Fibroblast of mammary gland (primary cell): ENCODE measurements at regions not wholly inside any gene's neighbourhood (a gene's known extent, or its start where the extent isn't known, plus 50 kb on each side); places are given as distances from the start of the nearest gene placed in this dataset.

ENCODE experiments used
- DNase-seq: peaks from one replicate; pipeline ENCODE4 v3.0.0-alpha.2; 2010; ENCODE audit warnings: low read depth
- H3K4me3 ChIP-seq: 2 replicates; pipeline ENCODE4 v1.5.1; 2011; ENCODE audit warnings: low read depth, mild to moderate bottlenecking, low read length, moderate library complexity; ENCODE audit not compliant: control insufficient read depth
- TF ChIP-seq, protein P1 (sequence below): conservative IDR thresholded peaks from 2 replicates; pipeline ENCODE4 v1.5.1; 2011; ENCODE audit warnings: low read depth, low read length, inconsistent platforms; ENCODE audit not compliant: control insufficient read depth, insufficient read depth

DNA sequence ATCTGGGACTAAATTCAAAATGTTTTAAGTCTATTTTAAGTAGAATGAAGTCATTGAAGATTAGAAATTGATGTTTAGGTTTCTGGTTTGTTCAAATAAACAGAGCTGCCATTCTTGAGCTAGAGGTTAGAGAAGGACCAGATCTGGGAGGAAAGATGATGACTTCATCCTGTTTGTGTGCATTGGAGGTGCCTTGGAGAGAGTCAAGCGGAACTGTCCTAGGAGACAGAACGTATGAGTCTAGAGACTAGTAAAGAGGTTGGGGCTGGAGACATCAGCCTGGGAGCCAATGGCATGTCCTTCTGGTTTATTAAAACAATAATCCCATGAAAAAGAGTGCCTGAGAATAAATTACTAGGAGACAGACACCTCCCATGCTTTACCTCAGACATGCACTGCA, 303.4 kb downstream of the KBTBD8 start:
- DNase-seq, result no peak
- TF ChIP-seq, protein P1, sequence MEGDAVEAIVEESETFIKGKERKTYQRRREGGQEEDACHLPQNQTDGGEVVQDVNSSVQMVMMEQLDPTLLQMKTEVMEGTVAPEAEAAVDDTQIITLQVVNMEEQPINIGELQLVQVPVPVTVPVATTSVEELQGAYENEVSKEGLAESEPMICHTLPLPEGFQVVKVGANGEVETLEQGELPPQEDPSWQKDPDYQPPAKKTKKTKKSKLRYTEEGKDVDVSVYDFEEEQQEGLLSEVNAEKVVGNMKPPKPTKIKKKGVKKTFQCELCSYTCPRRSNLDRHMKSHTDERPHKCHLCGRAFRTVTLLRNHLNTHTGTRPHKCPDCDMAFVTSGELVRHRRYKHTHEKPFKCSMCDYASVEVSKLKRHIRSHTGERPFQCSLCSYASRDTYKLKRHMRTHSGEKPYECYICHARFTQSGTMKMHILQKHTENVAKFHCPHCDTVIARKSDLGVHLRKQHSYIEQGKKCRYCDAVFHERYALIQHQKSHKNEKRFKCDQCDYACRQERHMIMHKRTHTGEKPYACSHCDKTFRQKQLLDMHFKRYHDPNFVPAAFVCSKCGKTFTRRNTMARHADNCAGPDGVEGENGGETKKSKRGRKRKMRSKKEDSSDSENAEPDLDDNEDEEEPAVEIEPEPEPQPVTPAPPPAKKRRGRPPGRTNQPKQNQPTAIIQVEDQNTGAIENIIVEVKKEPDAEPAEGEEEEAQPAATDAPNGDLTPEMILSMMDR, result no peak
- no peak overlapping the region for H3K4me3 ChIP-seq

GRCh38 chr3:67302489-67302888, 304.4 kb downstream of the KBTBD8 start:
- TF ChIP-seq, protein P1, result no peak
- DNase-seq, result no peak
- no peak overlapping the region for H3K4me3 ChIP-seq

GRCh38 chr3:67305160-67305559, 307.1 kb downstream of the KBTBD8 start:
- DNase-seq, result no peak
- TF ChIP-seq, protein P1, result no peak
- no peak overlapping the region for H3K4me3 ChIP-seq

DNA sequence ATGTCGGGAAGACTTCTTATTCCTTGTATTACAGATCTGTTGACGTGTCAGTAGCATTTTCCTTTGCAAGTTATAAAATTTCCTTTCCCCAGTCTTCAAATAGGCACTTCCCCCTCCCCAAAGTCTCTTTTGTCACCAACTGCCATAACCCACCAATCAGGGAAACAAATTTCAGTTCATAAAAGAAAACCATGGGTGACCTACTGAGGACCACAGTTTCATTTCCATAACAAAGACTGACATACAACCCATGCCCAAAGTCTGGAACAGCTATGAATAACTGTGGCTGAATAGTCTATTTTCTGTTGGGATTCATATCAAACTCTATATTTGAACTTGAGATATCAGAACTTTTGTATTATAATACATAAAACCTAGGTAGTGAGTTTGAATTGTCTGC, 307.8 kb downstream of the KBTBD8 start:
- TF ChIP-seq, protein P1, result no peak
- no peak for DNase-seq
- H3K4me3 ChIP-seq, result no peak overlapping the region

DNA sequence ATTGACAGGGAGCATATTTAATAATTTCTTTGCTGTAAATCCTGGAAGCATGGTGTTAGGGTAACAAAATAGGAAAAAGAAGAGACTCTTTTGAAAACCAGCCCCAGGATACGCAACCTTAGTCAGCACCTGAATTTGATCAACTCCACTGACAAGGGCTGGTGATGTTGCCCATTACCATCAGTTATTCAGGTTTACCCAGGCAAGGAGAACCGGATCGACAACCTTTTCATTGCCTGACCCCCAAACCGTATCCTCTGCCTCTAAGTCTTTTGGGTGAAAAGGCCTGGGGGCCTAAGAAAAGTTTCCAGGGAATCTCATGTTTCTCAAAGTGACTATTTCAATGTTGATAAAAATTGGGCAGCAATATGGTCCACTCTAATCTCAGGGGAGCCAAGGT, 313.3 kb downstream of the KBTBD8 start:
- H3K4me3 ChIP-seq, result no peak overlapping the region
- TF ChIP-seq, protein P1, result no peak
- no peak for DNase-seq

DNA sequence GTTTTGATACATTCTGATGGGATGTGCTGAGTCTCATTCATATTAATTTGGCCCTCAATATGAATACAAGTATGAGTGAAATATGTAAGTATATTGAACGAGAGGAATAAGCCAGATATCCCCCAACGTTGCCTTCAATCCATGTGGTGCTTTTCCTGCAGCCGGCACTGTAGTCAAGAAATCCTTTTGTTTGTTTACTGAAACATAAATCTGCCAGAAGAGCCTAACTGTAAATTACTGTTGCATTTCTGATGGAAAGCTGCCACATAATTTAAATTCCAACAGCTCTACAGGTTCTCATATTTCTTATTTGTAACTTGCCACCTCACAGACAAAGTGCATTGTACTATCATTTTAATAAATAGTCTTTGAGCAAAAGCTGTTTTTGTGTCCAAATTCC, 314.0 kb downstream of the KBTBD8 start:
- no peak overlapping the region for H3K4me3 ChIP-seq
- TF ChIP-seq, protein P1, result no peak
- DNase-seq, result no peak

DNA sequence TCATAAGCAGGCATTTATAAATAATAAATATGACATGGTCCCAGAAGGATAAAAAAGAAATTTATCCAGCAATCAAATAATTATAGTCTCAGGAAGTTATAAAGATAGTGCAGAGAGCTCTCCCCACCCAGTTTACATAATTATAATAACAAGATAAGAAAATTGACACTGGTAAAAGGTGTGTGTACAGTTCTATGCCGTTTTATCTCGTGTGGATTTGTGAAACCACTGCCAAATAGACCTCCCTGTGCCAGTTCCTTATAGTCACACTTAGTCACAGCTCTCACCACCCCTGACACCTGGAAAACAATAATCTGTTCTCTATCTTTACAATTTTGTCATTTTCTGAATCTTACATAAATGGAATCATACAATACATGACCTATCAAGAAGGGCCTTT, 320.1 kb downstream of the KBTBD8 start:
- no peak overlapping the region for H3K4me3 ChIP-seq
- DNase-seq, result no peak
- TF ChIP-seq, protein P1, result no peak
